ENCODE measurements at regions not wholly inside any gene's neighbourhood (a gene's known extent, or its start where the extent isn't known, plus 50 kb on each side); places are given as distances from the start of the nearest gene placed in this dataset.

- H3K27ac Mint-ChIP-seq (ENCODE audit: low read depth): no peak overlapping the region
- no peaks in the 10 kb centered on the region for H3K9me3 Mint-ChIP-seq
- no peak overlapping the region for H3K4me3 Mint-ChIP-seq
- no peaks in the 10 kb centered on the region for H3K36me3 Mint-ChIP-seq (ENCODE audit: insufficient read depth)
- ATAC-seq (replicated peaks; ENCODE audit: extremely low read depth, poor library complexity, severe bottlenecking) (no peak), DNase-seq (ENCODE audit: low spot score in 2 of 2) (no peak)
- no peaks in the 10 kb centered on the region for H3K4me1 Mint-ChIP-seq
- peaks cover 8% of the 10 kb centered on the region for H3K27me3 Mint-ChIP-seq
Measured at GRCh38 chr17:37802712-37803416, 58.0 kb upstream of the HNF1B start.

GRCh38 chr17:37802061-37802595 is 57.3 kb upstream of the HNF1B start:
- Mint-ChIP-seq H3K36me3 (ENCODE audit: insufficient read depth) (no peaks in the 10 kb centered on the region), H3K27me3 (peaks cover 8% of the 10 kb centered on the region), H3K4me1 (no peaks in the 10 kb centered on the region), H3K9me3 (no peaks in the 10 kb centered on the region), H3K4me3 (no peak overlapping the region), H3K27ac (ENCODE audit: low read depth) (no peak overlapping the region)
- no peak for ATAC-seq (replicated peaks; ENCODE audit: extremely low read depth, poor library complexity, severe bottlenecking)
- DNase-seq (ENCODE audit: low spot score in 2 of 2): no peak

- Mint-ChIP-seq H3K27me3 (peaks cover 17% of the 10 kb centered on the region), H3K4me3 (no peak overlapping the region), H3K36me3 (ENCODE audit: insufficient read depth) (no peaks in the 10 kb centered on the region), H3K9me3 (no peaks in the 10 kb centered on the region), H3K4me1 (no peaks in the 10 kb centered on the region), H3K27ac (ENCODE audit: low read depth) (no peak overlapping the region)
- no peak for DNase-seq (ENCODE audit: low spot score in 2 of 2)
- no peak for ATAC-seq (replicated peaks; ENCODE audit: extremely low read depth, poor library complexity, severe bottlenecking)
Measured at GRCh38 chr17:37801171-37801570, 56.3 kb upstream of the HNF1B start.

GRCh38 chr17:37797206-37797605 is 52.3 kb upstream of the HNF1B start:
- Mint-ChIP-seq H3K27ac (ENCODE audit: low read depth) (no peak overlapping the region), H3K36me3 (ENCODE audit: insufficient read depth) (no peaks in the 10 kb centered on the region), H3K9me3 (no peaks in the 10 kb centered on the region)

GRCh38 chr17:37796076-37796475 is 51.2 kb upstream of the HNF1B start:
- peaks cover 63% of the 10 kb centered on the region for H3K27me3 Mint-ChIP-seq
- no peak overlapping the region for H3K27ac Mint-ChIP-seq (ENCODE audit: low read depth)

More at GRCh38 chr17:37797206-37797605, 52.3 kb upstream of the HNF1B start:
- H3K4me3 Mint-ChIP-seq: no peak overlapping the region
- peaks cover 56% of the 10 kb centered on the region for H3K27me3 Mint-ChIP-seq
- no peak for DNase-seq (ENCODE audit: low spot score in 2 of 2)
- no peaks in the 10 kb centered on the region for H3K4me1 Mint-ChIP-seq
- no peak for ATAC-seq (replicated peaks; ENCODE audit: extremely low read depth, poor library complexity, severe bottlenecking)

More at GRCh38 chr17:37796076-37796475, 51.2 kb upstream of the HNF1B start:
- H3K36me3 Mint-ChIP-seq (ENCODE audit: insufficient read depth): no peaks in the 10 kb centered on the region
- DNase-seq (ENCODE audit: low spot score in 2 of 2) (no peak), ATAC-seq (replicated peaks; ENCODE audit: extremely low read depth, poor library complexity, severe bottlenecking) (no peak)
- H3K4me3 Mint-ChIP-seq: no peak overlapping the region
- H3K4me1 Mint-ChIP-seq: no peaks in the 10 kb centered on the region
- H3K9me3 Mint-ChIP-seq: no peaks in the 10 kb centered on the region

All from central memory CD8-positive, alpha-beta T cell (primary cell).